ENCODE measurements at regions not wholly inside any gene's neighbourhood (a gene's known extent, or its start where the extent isn't known, plus 50 kb on each side); places are given as distances from the start of the nearest gene placed in this dataset.
"Not testable (repeated sequence)": the region's sequence is repeated elsewhere in the genome, so short reads cannot be mapped to it uniquely, and the experiment has no call there.

- DNase-seq (ENCODE audit: low read depth, low spot score), result not testable (repeated sequence)
These were observed 51.7 kb upstream of the PAXBP1 start for GRCh38 chr21:32823296-32823695.

DNA sequence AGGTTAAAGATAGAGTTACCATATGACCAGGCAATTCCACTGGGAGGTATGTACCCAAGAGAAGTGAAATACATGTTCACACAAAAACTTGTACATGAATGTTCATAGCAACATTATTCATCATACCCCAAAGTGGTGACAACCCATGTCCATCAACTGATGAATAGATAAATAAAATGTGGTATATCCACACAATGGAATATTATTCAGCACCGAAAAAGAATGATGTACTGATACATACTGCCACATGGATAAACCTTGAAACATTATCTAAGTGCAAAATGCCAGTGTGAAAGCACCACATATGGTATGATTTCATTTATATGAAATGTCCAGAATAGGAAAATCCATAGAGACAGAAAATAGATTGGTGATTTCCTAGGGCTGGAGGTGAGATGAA is 53.4 kb upstream of the PAXBP1 start:
- DNase-seq (ENCODE audit: low read depth, low spot score), result no peak

DNA sequence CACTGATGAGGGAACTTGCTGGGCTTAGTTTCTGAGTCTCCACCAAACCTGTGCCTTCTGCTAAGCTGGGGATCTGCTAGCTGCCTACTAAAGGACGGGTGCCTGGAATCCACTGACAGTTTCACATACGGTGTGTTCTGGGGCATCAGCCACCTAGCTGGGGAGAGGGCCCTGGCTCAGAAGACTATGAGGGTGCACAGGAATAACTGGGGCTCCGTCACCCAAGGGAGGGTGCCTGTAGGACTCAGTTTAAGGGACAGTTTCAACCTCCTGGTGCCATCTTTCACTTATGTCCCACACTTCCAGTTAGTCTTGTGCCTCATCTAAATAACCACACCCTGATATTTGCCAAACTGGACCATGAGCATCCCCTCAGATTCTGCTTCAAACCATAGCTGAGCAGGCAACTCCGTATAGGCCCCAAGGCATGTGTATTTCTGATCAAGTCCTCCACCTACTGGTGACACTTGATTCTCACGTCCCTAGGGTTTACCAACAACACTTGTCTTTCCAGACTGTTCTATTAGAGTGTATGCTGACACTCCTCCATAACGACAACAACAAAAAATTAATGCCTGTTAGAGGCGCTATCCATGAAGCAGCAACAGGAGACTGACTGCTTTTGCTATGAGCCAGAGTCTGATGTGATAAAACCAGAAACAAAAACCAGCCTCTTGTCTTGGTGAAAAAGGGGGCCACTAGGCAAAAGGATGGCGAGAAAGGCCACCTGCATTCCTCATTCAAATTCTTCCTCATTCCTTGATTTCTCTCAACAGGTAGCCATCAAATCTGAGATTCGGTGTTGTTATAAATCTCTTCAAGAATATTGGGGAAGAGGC is 55.0 kb upstream of the PAXBP1 start:
- DNase-seq (ENCODE audit: low read depth, low spot score), result peak; percentile 41

DNA sequence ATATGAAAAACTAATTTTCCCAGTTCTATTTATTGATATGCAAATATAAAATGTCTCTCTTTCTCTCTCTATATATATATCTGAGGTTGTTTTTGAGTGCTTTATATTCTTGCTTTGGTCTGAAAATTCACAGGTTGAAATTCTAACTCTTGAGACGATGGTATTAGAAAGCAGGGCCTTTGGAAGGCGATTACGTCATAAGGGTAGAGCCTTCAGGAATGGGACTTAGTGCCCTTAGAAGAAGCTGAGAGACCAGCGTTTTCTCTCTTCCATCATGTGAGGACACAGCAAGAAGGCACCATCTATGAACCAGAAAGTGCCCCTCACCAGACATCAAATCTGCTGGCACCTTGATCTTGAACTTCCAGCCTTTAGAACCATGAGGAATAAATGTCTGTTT is 57.4 kb upstream of the PAXBP1 start:
- no peak for DNase-seq (ENCODE audit: low read depth, low spot score)

DNA sequence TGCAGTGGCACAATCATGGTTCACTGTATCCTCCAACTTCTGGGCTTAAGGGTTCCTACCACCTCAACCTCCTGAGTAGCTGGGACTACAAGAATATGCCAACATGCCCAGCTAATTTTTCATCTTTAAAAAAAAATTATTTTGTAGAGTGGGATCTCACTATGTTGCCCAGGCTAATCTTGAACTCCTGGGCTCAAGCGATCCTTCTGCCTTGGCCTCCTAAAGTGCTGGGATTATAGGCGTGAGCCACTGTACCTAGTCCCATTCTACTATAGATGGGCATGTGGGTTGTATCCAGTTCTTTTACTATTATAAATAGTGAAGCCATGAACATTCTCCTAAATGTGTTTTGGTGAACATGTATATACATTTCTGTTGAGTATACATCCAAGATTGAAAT is 57.9 kb upstream of the PAXBP1 start:
- no peak for DNase-seq (ENCODE audit: low read depth, low spot score)

DNA sequence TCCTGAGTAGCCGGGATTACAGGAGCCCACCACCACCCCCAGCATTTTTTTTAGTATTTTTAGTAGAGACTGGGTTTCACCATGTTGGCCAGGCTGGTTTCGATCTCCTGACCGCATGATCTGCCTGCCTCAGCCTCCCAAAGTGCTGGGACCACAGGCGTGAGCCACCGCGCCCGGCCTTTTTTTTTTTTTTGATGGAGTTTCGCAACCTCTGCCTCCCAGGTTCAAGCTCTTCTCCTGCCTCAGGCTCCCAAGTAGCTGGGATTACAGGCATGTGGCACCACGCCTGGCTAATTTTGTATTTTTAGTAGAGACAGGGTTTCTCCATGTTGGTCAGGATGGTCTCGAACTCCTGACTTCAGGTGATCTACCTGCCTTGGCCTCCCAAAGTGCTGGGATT is 60.2 kb upstream of the PAXBP1 start:
- not testable (repeated sequence) for DNase-seq (ENCODE audit: low read depth, low spot score)

- DNase-seq (ENCODE audit: low read depth, low spot score), result no peak
These were observed 62.8 kb upstream of the PAXBP1 start for GRCh38 chr21:32834211-32834915.

DNA sequence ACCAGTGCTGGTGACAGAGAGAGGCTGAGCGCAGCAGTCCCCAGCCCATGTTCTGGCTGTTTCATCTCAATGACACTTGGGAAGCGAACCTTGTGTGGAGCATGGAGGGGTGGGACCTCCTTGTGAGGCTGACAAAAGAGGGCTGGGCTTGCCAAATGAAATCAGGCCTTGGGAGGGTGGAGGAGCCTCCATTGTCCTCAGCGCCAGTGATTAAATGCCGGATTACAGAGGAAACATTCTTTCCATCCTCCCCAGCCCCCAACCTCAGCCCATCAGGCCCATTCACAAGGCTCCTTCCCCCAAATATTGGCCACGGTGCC is 63.3 kb upstream of the PAXBP1 start:
- peak; percentile 22 for DNase-seq (ENCODE audit: low read depth, low spot score)

GRCh38 chr21:32842146-32842545 is 70.6 kb upstream of the PAXBP1 start:
- no peak for DNase-seq (ENCODE audit: low read depth, low spot score)

GRCh38 chr21:32843561-32843960 is 72.0 kb upstream of the PAXBP1 start:
- no peak for DNase-seq (ENCODE audit: low read depth, low spot score)

DNA sequence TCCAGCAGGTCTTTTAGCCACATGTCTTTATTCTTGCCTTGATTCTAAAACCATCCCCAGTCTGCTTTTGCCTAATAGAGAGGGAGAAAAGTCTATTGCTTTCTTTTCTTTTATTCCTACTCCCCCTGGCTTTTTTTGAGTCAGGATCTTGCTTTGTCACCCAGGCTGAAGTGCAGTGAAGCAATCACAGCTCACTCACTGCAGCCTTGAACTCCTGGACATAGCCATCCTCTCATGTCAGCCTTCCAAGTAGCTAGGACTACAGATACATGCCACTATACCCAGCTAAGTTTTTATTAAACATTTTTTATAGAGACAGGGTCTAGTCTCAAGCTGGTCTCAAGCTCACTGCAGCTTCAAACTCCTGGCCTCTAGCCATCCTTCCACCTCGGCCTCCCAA is 72.5 kb upstream of the PAXBP1 start:
- no peak for DNase-seq (ENCODE audit: low read depth, low spot score)

DNA sequence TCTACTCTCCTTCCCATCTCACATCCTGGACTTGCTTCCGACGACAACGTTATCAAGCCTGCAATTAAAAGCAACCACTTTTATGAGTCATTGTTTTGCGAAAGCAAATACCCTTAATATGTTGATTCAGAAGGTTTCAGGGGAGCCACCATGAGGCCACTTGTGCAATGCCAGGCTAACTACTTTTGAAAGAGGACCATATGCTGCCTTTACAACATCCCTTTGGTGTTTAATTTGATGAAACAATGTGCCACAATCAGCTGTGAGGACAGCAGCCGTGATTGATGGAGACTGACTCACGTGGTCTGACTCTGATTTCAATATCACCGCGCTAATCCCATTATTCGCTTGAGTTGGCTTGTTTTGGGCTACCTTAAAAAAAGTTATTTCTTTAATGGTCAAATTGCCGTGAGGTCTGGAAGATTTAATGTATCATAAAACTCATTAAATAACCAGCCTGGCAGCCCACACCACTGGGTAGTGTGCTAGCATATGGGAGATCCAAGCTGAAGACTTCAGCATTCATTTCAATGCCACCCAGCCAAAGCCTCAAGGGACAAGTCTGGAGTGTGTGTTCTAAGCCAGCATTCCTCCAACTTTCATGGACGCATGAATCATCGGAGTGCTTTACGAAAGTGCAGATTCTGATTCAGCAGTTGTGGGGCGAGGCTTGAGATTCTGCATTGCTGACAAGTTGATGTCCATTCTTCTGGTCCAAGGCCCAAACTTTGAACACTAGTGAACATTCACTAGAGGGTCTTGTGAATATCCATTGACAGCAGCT is 73.3 kb upstream of the PAXBP1 start:
- no peak for DNase-seq (ENCODE audit: low read depth, low spot score)

DNA sequence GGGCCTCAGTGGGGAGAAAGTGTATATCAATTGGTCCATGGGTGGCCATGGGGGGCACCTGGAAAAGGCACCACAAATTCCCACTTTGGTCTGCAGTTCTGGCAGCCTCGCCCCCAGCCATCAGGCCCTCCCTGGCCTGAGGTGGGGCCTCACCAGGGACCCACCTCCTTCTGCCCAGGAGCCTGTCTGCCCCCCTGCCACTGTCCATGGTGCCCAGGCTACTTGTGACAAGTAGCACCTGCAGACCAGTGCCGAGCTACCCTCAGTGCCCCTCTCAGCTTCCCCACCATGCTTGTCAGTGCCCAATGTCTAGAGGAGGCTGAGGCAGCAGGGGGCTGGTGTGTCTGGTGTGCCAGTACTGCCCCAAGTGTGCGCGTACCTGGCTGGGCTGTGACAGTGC is 87.1 kb upstream of the PAXBP1 start:
- DNase-seq (ENCODE audit: low read depth, low spot score), result no peak

DNA sequence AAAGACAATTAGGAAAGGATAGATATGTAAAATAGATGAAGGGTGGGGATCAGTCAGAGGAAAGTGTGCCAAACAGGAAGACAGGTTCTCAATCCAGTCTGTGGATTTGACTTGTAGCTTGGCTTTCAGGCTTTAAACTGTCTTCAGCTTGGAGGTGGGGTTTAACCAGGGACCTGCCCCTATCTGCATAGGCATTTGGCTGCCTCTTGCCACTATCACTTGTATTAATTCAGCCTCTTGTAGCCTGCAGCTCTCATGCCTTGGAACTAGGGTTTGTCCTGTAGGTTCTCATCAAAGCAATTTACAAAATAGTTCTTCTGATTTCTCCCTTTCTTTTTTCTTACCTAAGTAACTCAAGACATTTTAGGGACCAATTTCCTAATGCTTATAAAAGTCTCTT is 88.8 kb upstream of the PAXBP1 start:
- no peak for DNase-seq (ENCODE audit: low read depth, low spot score)

- no peak for DNase-seq (ENCODE audit: low read depth, low spot score)
These were observed 90.3 kb upstream of the PAXBP1 start for GRCh38 chr21:32861866-32862265.

DNA sequence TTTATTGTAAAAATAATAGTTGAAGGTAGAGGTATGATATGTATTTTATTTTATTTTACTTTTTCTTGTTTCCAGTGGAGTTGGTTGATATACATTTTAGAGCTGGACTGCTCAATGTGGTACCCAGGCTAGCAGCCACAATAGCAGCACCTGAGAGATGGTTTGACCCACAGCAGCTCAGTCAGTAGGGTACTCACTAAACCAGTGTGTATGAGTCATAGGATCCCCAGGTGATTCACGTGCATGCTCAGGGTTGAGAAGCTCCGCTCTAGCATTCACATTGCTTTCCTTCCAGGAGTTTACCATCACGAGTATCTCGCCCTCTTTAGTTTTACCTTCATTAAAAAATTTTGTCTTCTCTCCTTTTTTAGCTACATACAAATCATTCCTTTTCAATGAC is 96.0 kb upstream of the PAXBP1 start:
- no peak for DNase-seq (ENCODE audit: low read depth, low spot score)

DNA sequence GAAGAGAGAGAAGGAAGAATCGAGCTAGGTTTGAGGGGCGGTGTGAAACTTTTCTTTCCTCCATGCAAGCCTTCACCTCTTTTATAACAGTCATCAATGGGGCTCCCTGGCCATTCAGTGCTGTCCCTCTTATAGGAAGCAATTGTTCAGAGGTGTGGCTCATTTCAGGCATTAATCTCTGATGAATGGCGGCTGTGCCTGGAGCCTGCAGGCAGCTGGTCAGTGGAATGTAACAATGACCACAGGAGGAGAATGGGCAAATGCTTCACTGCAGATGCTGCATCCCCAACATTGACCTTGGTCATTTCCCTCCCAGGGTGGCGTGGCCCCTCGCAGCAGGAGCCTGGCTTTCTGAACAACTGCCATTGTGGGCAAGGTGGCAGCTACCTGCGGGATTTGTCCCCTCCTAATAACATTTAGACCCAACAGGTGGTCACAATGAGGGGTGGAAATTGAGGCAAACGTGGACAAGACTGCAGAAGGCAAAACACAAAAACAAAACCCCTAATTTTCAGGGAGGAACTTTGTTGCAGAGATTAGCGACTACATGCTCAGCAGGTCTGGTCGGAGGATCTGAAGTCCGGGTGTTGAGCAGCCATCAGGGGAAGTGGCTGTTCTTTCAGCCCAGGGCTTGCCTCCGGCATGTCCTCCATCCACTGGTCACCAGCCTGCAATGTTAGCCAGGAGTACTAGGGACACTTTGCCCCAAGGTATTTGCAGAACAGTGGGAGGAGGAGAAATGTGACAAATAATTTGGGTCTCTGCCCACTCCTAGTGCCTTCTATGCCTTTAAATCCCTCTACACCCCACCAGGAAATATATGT is 97.3 kb upstream of the PAXBP1 start:
- no peak for DNase-seq (ENCODE audit: low read depth, low spot score)

GRCh38 chr21:32869459-32869858 is 97.9 kb upstream of the PAXBP1 start:
- DNase-seq (ENCODE audit: low read depth, low spot score), result no peak

DNA sequence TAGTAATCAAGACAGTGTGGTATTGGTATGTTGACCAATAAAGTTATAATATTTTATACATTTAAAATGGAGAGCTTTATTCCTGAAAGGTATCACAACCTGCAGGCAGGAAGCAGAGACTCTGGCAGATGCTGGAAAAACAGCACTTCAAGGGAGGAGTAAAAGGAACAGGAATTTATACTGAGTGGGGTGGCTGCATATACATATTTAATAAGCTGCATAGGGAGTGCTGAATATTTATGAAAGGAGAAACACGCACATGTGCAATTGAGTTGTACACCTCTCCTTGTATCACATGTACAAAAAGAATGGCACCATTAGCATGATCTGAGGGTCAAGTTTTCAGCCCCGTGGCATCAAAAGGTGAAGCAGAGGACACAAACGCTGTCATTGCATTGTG is 104.9 kb upstream of the PAXBP1 start:
- DNase-seq (ENCODE audit: low read depth, low spot score), result no peak

DNA sequence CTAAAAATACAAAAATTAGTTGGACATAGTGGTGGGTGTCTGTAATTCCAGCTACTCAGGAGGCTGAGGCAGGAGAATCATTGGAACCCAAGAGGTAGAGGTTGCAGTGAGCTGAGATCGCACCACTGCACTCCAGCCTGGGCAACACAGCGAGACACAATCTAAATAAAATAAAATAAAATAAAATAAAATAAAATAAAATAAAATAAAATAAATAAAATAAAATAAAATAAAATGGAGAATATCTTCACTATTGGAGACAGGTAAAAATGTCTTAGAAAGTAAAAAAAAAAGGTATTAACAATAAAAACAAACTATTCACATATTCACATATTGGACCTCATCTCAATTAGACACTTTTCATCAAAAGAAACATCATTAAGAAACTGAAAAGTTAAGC is 106.3 kb upstream of the PAXBP1 start:
- not testable (repeated sequence) for DNase-seq (ENCODE audit: low read depth, low spot score)

DNA sequence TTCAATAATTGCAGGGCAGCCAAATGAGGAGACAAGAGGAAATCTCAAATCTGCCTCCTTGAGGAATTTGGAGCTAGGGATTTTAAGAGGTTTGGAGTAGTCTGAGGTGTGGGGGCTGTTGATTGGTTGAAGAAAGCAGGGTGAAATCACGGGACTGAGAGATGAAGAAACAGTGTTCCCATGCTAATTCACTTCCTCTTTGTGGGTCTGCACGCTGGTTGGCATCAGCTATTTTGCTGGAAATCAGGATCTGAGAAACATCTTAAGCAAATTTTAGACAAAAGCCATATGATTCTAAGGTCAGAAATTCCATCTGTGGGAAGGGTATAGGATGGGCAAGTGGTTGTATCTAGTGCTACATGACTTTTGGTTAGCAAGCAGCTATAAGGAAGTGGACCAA is 107.1 kb upstream of the PAXBP1 start:
- no peak for DNase-seq (ENCODE audit: low read depth, low spot score)

DNA sequence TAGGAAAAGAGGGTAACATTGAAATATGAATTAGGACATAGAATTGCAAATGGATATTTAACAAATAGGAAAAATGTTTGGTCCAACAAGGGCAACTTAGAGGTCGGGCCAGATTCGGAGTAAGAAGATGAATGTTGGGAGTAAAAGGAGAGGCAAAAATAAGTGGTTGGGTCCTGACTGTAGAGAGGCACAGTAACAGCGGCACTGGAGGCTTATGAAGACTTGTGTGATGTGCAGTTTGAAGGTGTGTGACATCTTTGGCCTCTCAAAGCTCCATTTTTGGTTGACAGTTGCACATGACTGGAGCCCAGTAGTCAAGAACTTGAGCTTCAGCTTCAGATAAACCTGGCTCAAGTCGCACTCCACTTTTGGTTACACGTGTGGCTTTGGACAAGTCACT is 109.9 kb upstream of the PAXBP1 start:
- DNase-seq (ENCODE audit: low read depth, low spot score), result no peak

All from ELF-1 (cell line).